Duodenal mucosa (tissue), 2 donors: ENCODE measurements at regions not wholly inside any gene's neighbourhood (a gene's known extent, or its start where the extent isn't known, plus 50 kb on each side); places are given as distances from the start of the nearest gene placed in this dataset.
"Not testable (repeated sequence)": the region's sequence is repeated elsewhere in the genome, so short reads cannot be mapped to it uniquely, and the experiment has no call there.

Experiments
- H3K27ac ChIP-seq: one replicate; pipeline ENCODE4 v1.7.0; 2013; ENCODE audit warnings: low read depth, low read length
- H3K27me3 ChIP-seq, 2 donors: one replicate each; pipeline ENCODE4 v1.7.0; 2013; ENCODE audit warnings: low read length in 2 of 2, control low read depth in 1 of 2; ENCODE audit not compliant: insufficient read depth in 2 of 2, control insufficient read depth in 1 of 2
- H3K36me3 ChIP-seq, 2 donors: one replicate each; pipeline ENCODE4 v1.7.0; 2013; ENCODE audit warnings: low read length in 2 of 2, control low read depth in 1 of 2; ENCODE audit not compliant: insufficient read depth in 2 of 2, control insufficient read depth in 1 of 2
- H3K4me1 ChIP-seq, 2 donors: one replicate each; pipeline ENCODE4 v1.7.0; 2013; ENCODE audit warnings: low read length in 2 of 2, control low read depth in 1 of 2; ENCODE audit not compliant: insufficient read depth in 2 of 2, control insufficient read depth in 1 of 2
- H3K4me3 ChIP-seq, 2 donors: one replicate each; pipeline ENCODE4 v1.7.0; 2013; ENCODE audit warnings: low read length in 2 of 2, low read depth in 1 of 2
- H3K9ac ChIP-seq, 2 donors: one replicate each; pipeline ENCODE4 v1.7.0; 2013; ENCODE audit warnings: low read length in 2 of 2, low read depth in 1 of 2
- H3K9me3 ChIP-seq, 2 donors: one replicate each; pipeline ENCODE4 v1.7.0; 2013; ENCODE audit warnings: low read length in 2 of 2, control low read depth in 1 of 2; ENCODE audit not compliant: control insufficient read depth in 1 of 2

DNA sequence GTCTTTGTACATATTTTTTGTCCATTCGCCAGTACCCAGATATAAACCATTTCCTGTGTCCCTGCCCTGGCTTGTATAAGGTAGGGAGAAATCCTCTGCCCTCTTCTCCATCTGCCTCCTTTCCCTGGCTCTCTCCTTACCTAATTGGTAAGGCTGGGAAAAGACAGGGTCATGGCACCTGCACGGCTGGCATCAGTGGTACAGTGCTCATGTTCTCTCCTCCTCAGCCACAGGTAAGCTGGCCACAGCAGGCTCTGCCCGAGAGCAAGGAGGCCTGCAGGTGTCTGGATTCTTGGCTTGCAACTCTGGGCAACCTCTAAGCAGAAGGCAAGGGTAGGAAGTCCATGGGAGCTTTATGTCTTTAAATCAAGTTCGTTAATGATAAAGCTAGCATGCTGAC is 419.9 kb downstream of the BUD13 start:
- H3K36me3 ChIP-seq: no peaks in the 10 kb centered on the region
- no peaks in the 10 kb centered on the region for H3K9me3 ChIP-seq
- no peak overlapping the region for H3K27ac ChIP-seq
- H3K4me1 ChIP-seq: no peaks in the 10 kb centered on the region
- H3K4me3 ChIP-seq: no peak overlapping the region
- no peak overlapping the region for H3K9ac ChIP-seq
- H3K27me3 ChIP-seq: no peaks in the 10 kb centered on the region

GRCh38 chr11:116348226-116348625 is 424.6 kb downstream of the BUD13 start:
- Histone ChIP-seq H3K9me3 (no peaks in the 10 kb centered on the region), H3K4me1 (no peaks in the 10 kb centered on the region), H3K4me3 (no peak overlapping the region), H3K9ac (no peak overlapping the region), H3K36me3 (no peaks in the 10 kb centered on the region), H3K27ac (no peak overlapping the region), H3K27me3 (no peaks in the 10 kb centered on the region)

- Histone ChIP-seq H3K27me3 (no peaks in the 10 kb centered on the region), H3K9ac (no peak overlapping the region), H3K27ac (no peak overlapping the region), H3K4me3 (no peak overlapping the region), H3K9me3 (no peaks in the 10 kb centered on the region), H3K36me3 (no peaks in the 10 kb centered on the region), H3K4me1 (no peaks in the 10 kb centered on the region)
Observed at GRCh38 chr11:116345575-116345974, 427.2 kb downstream of the BUD13 start.

DNA sequence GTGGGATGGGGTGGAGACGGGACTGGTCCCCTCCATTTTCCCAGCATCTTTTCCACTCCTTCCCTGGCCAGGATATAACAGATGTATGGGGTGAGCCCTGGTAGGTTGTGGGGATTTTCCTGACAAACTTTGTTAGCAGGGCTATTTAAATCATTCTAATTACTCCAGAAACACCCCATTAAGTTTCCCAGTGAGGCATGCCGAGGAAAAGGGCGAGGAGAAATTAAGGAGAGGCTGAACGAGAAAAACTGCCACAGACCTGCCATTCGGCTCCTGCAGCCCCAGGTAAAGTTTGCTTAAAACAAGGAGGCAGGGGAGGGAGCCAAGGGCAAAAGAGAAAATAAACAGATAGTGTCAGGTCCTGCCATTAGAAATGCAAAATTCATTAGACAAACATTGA is 428.2 kb downstream of the BUD13 start:
- Histone ChIP-seq H3K9me3 (no peaks in the 10 kb centered on the region), H3K4me3 (no peak overlapping the region), H3K36me3 (no peaks in the 10 kb centered on the region), H3K27ac (no peak overlapping the region), H3K4me1 (no peaks in the 10 kb centered on the region), H3K27me3 (no peaks in the 10 kb centered on the region), H3K9ac (no peak overlapping the region)

- Histone ChIP-seq H3K9ac (no peak overlapping the region), H3K27me3 (no peaks in the 10 kb centered on the region), H3K36me3 (no peaks in the 10 kb centered on the region), H3K4me1 (no peaks in the 10 kb centered on the region), H3K9me3 (no peaks in the 10 kb centered on the region), H3K4me3 (no peak overlapping the region), H3K27ac (no peak overlapping the region)
Observed at GRCh38 chr11:116343270-116343669, 429.5 kb downstream of the BUD13 start.

DNA sequence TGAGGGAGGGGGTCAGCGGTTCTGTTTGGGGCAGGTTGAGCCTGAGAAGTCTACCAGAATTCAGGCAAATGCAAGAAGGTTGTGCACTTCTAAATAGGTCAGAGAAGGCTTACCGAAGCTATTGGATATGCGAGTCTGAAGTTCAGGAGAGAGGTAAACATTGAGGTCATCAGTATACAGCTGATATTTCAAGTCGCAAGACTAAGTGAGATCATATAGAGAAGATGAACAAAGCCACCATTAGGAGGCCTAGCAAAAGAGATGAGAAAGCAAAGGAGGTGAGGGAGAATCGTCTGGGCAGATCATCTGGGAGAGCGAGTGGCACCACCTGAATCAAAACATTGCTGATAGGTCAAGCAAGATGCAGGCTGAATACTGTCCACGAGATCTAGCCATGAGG is 430.6 kb downstream of the BUD13 start:
- Histone ChIP-seq H3K27me3 (no peaks in the 10 kb centered on the region), H3K4me1 (no peaks in the 10 kb centered on the region), H3K9me3 (no peaks in the 10 kb centered on the region), H3K4me3 (no peak overlapping the region), H3K9ac (no peak overlapping the region), H3K27ac (no peak overlapping the region), H3K36me3 (no peaks in the 10 kb centered on the region)

GRCh38 chr11:116339306-116340098 is 433.3 kb downstream of the BUD13 start:
- Histone ChIP-seq H3K36me3 (no peaks in the 10 kb centered on the region), H3K4me3 (no peak overlapping the region), H3K27me3 (no peaks in the 10 kb centered on the region), H3K9me3 (no peaks in the 10 kb centered on the region), H3K9ac (no peak overlapping the region), H3K4me1 (no peaks in the 10 kb centered on the region), H3K27ac (no peak overlapping the region)

GRCh38 chr11:116338500-116338899 is 434.3 kb downstream of the BUD13 start:
- H3K9ac ChIP-seq: not testable (repeated sequence)

GRCh38 chr11:116336540-116336939 is 436.2 kb downstream of the BUD13 start:
- Histone ChIP-seq H3K27me3 (no peaks in the 10 kb centered on the region), H3K4me3 (no peak overlapping the region), H3K27ac (no peak overlapping the region), H3K36me3 (no peaks in the 10 kb centered on the region), H3K4me1 (no peaks in the 10 kb centered on the region), H3K9me3 (no peaks in the 10 kb centered on the region), H3K9ac (no peak overlapping the region)

More at GRCh38 chr11:116338500-116338899, 434.3 kb downstream of the BUD13 start:
- H3K4me1 ChIP-seq, H3K27ac ChIP-seq, H3K36me3 ChIP-seq, H3K9me3 ChIP-seq, H3K4me3 ChIP-seq, H3K27me3 ChIP-seq: not testable (repeated sequence)

- Histone ChIP-seq H3K4me3 (no peak overlapping the region), H3K36me3 (no peaks in the 10 kb centered on the region), H3K9me3 (no peaks in the 10 kb centered on the region), H3K27me3 (no peaks in the 10 kb centered on the region), H3K9ac (no peak overlapping the region), H3K4me1 (no peaks in the 10 kb centered on the region), H3K27ac (no peak overlapping the region)
Observed at GRCh38 chr11:116335891-116336290, 436.9 kb downstream of the BUD13 start.
